ENCODE measurements at regions not wholly inside any gene's neighbourhood (a gene's known extent, or its start where the extent isn't known, plus 50 kb on each side); places are given as distances from the start of the nearest gene placed in this dataset.

GRCh38 chr10:25114036-25114411 lies 60.8 kb upstream of the GPR158 start:
- DNase-seq: no peak

DNA sequence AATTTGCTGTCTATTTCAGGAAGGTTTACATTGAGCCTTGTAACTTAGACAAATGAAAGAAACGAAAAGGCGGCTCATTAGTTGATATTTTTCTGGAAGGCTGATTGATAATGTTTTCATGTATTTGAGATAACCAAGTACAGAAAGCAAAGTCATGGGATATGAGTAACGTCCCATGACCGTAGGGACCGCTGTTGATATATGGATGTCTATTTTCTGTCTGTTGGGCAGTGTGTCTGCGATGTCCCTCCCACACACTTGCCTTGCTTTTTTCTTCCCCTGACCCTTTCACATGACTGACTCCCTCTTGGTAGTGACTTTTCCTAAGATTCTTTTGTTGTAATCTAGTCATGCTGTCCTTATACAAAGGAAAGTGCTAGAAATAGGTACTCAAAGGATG lies 57.0 kb upstream of the GPR158 start:
- DNase-seq: no peak

GRCh38 chr10:25120188-25120587 lies 54.6 kb upstream of the GPR158 start:
- DNase-seq: no peak
